Colonic mucosa (tissue), 4 donors: ENCODE measurements at regions not wholly inside any gene's neighbourhood (a gene's known extent, or its start where the extent isn't known, plus 50 kb on each side); places are given as distances from the start of the nearest gene placed in this dataset.

Source experiments
- DNase-seq: peaks from one replicate; pipeline ENCODE4 v3.0.0-alpha.2; 2020
- H3K27ac ChIP-seq: fragments of 200-600 bp; one replicate; pipeline ENCODE4 v1.8.0; 2021
- H3K27me3 ChIP-seq: fragments of 200-600 bp; one replicate; pipeline ENCODE4 v1.8.0; 2021
- H3K36me3 ChIP-seq: fragments of 200-600 bp; one replicate; pipeline ENCODE4 v1.8.0; 2021
- H3K4me1 ChIP-seq: fragments of 200-600 bp; one replicate; pipeline ENCODE4 v1.8.0; 2021; ENCODE audit warnings: mild to moderate bottlenecking
- H3K4me3 ChIP-seq: fragments of 200-600 bp; one replicate; pipeline ENCODE4 v1.8.0; 2021
- H3K9ac ChIP-seq, 2 donors: one replicate each; pipeline ENCODE4 v1.7.0; 2013; ENCODE audit warnings: control low read depth in 2 of 2, low read depth in 2 of 2, low read length in 2 of 2
- H3K9me3 ChIP-seq: fragments of 200-600 bp; one replicate; pipeline ENCODE4 v1.8.0; 2021
- intact Hi-C: fragments of 100-400 bp; cut with DNase I; formaldehyde crosslinking; loops from one replicate; pipeline ENCODE4 v1.14.1; 2022
- TF ChIP-seq, protein P1 (sequence below): fragments of 200-600 bp; IDR thresholded peaks from one replicate; pipeline ENCODE4 v1.8.0; 2022; ENCODE audit warnings: antibody characterized with exemption, mild to moderate bottlenecking
- donor health status: healthy.
- donor health status: DM: no; HTN: no; CAD: no.
- donor health status: DM: no; HTN: no; CAD: no.

DNA sequence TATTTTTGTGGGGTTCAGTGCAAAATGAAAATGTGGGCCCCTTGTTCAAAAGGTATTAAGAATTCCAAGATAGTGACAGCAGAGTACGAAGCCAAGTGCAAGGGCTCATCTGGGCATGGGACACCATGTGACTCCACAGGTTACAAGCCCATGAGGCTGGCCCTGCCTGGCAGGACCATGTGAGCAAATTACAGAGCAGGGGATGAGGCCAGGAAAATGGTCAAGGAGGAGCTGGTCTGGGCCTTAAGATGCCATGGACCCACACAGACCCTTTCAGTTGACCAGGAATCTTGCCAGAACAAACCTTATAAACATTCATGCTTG, 86.9 kb downstream of the SNX5 start:
- no peaks in the 10 kb centered on the region for H3K36me3 ChIP-seq
- H3K4me1 ChIP-seq: peaks cover 10% of the 10 kb centered on the region
- DNase-seq: no peak
- H3K27me3 ChIP-seq: no peaks in the 10 kb centered on the region
- H3K9ac ChIP-seq: no peak overlapping the region
- TF ChIP-seq, protein P1, sequence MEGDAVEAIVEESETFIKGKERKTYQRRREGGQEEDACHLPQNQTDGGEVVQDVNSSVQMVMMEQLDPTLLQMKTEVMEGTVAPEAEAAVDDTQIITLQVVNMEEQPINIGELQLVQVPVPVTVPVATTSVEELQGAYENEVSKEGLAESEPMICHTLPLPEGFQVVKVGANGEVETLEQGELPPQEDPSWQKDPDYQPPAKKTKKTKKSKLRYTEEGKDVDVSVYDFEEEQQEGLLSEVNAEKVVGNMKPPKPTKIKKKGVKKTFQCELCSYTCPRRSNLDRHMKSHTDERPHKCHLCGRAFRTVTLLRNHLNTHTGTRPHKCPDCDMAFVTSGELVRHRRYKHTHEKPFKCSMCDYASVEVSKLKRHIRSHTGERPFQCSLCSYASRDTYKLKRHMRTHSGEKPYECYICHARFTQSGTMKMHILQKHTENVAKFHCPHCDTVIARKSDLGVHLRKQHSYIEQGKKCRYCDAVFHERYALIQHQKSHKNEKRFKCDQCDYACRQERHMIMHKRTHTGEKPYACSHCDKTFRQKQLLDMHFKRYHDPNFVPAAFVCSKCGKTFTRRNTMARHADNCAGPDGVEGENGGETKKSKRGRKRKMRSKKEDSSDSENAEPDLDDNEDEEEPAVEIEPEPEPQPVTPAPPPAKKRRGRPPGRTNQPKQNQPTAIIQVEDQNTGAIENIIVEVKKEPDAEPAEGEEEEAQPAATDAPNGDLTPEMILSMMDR: no peak
- no peak overlapping the region for H3K4me3 ChIP-seq
- intact Hi-C loops: no loop called here
- H3K27ac ChIP-seq: no peak overlapping the region
- H3K9me3 ChIP-seq: no peaks in the 10 kb centered on the region

DNA sequence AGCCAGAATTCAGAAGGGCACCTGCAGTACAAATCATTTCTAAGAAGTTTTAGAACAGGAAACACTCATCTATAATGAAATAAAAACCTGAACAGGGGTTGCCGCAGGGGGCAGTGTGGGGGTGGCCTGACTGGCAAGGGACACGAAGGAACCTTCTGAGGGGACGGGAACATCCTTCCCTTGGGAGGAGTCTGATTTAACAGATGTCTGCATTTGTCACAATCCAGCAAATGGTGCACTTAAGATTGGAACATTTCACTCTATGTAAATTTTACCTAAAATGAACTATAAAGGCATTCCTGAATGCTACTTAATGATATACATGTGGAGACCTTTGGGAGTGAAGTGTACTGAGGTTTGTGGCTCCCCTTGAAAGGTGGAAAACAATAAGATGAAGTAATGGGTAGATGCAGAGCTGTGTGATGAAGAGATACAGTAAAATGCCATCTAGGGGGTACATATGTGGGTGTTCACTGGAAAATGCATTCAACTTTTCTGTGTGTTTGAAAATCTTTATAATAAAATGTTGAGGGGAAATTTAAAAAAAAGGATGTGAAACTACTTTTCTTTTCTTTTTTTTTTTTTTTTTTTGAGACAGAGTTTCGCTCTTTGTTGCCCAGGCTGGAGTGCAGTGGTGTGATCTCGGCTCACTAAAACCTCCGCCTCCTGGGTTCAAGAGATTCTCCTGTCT, 89.5 kb downstream of the SNX5 start:
- no peaks in the 10 kb centered on the region for H3K9me3 ChIP-seq
- no peak overlapping the region for H3K4me3 ChIP-seq
- H3K9ac ChIP-seq: peak overlapping the region in 1 of 2 donors; percentile 51
- TF ChIP-seq, protein P1: no peak
- H3K27ac ChIP-seq: peak overlapping the region; percentile 94
- H3K27me3 ChIP-seq: no peaks in the 10 kb centered on the region
- peaks cover 18% of the 10 kb centered on the region for H3K4me1 ChIP-seq
- intact Hi-C loops: no loop called here
- DNase-seq: no peak
- no peaks in the 10 kb centered on the region for H3K36me3 ChIP-seq

DNA sequence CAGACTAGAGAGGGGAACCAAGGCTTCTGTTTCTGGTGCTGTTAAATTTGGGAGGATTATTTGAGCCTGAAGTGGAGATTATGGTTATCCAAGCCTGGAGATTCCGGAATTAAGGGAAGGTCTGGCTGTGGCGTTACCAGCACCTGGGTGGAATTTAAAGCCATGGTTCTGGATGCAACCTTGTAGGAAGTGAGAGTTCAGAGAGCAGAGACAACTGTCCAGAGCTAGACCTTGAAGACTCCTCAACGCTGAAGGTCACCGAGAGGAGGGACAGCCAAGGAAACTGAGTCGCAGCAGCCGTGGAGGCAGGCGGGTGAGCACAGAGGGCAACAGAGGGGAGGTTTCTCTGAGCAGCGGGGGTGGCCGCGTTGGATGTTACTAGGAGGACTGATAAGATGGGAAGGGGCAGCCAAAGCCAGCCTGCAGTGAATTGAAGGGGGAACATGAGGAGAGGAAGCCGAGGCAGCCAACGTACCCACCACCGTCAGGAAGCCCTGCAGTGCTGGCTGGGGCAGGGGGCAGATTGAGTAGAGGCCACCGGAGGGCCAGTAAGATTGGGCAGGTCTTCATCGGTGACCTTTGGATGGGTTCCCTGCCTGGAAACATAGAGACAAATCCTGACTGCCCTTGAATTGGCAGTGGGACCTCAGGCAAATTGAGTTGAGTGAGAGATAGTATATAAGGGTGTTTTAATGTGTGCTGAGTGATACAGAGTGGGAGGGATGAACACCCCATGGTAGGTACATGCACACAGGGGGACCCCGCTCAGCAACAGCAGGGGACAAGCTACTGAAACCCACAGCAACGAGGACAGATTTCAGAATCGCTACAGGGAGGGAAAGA, 90.3 kb downstream of the SNX5 start:
- peaks cover 23% of the 10 kb centered on the region for H3K4me1 ChIP-seq

DNA sequence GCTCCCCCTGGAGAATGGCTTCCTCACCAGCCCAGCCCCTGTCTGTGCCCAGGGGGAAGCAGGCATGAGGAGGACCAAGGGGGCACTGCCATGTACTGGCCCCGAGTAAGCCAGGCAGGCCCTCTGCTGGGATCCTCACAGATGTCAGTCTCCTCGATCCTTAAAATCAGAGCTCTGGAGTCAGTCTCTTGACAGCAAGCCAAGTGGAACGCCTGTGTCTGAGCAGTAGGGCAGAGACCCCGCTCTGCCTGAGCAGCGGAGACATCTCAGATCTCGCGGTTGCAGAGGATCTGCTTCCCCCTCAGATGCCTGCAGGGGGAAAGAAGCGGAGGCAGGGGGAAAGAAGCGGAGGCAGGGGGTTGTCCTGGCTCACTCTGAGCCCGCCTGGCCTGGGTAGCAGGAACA, 92.6 kb downstream of the SNX5 start:
- Histone ChIP-seq H3K36me3 (no peaks in the 10 kb centered on the region), H3K9me3 (no peaks in the 10 kb centered on the region), H3K4me1 (peaks cover 24% of the 10 kb centered on the region), H3K27ac (peak overlapping the region; percentile 94), H3K9ac (peak overlapping the region; percentile 41 to 71), H3K27me3 (no peaks in the 10 kb centered on the region), H3K4me3 (no peak overlapping the region)
- DNase-seq: no peak
- TF ChIP-seq, protein P1: no peak
- intact Hi-C loops: no loop called here

More for the DNA sequence above, 90.3 kb downstream of the SNX5 start:
- peak overlapping the region; percentile 94 for H3K27ac ChIP-seq
- no peak overlapping the region for H3K4me3 ChIP-seq
- intact Hi-C loops: no loop called here
- H3K27me3 ChIP-seq: no peaks in the 10 kb centered on the region
- TF ChIP-seq, protein P1: no peak
- no peak for DNase-seq
- no peaks in the 10 kb centered on the region for H3K36me3 ChIP-seq
- H3K9ac ChIP-seq: peak overlapping the region in 1 of 2 donors; percentile 51
- H3K9me3 ChIP-seq: no peaks in the 10 kb centered on the region

DNA sequence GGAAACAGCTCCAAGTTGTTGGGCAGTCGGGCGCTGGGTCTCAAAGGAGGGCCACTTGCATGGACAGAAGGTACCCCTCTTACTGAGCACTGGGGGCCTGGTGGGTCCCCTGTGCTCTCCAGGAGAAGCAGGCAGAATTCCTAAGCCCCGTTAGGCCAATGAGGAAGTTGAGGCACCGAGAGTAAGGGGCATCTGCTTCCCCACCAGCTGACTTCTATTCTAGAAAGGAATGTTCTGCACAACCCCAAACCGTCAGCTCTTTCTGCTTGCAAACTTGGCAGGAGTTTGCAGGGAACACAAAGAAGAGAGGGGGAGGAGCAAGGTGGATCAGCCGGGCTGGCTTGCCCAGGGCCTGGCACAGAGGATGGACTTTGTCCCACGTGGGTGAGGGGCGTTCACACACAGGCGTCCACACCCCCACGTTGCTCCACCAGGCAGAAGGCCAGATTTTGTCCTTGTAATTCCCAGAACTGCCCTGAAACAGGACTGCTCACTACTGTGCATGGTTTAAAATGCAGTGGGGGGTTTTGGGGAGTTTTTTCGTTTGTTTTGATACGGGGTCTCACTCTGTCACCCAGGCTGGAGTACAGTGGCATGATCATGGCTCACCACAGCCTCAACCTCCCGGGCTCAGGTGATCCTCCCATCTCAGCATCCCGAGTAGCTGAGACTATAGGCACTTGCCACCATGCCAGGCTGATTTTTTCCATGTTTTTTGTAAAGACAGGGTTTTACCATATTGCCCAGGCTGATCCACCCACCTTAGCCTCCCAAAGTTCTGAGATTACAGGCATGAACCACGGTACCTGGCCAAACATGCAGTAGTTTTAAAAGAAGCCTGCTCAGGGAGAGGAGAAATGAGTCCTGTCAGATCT, 93.3 kb downstream of the SNX5 start:
- Histone ChIP-seq H3K36me3 (no peaks in the 10 kb centered on the region), H3K9ac (peak overlapping the region; percentile 64 to 71), H3K27me3 (no peaks in the 10 kb centered on the region), H3K9me3 (no peaks in the 10 kb centered on the region), H3K4me1 (peaks cover 24% of the 10 kb centered on the region), H3K27ac (peak overlapping the region; percentile 94), H3K4me3 (no peak overlapping the region)
- DNase-seq: peak; percentile 99
- intact Hi-C loops: no loop called here
- TF ChIP-seq, protein P1: no peak
